ENCODE measurements at regions not wholly inside any gene's neighbourhood (a gene's known extent, or its start where the extent isn't known, plus 50 kb on each side); places are given as distances from the start of the nearest gene placed in this dataset.

- H3K9me2 ChIP-seq (ENCODE audit: insufficient read depth, low read length) = no peaks in the 10 kb centered on the region
- H2AFZ ChIP-seq (ENCODE audit: low read depth, low read length) = no peak overlapping the region
- H4K20me1 ChIP-seq (ENCODE audit: insufficient read depth) = no peaks in the 10 kb centered on the region
- no peaks in the 10 kb centered on the region for H3K79me2 ChIP-seq (replicated peaks; ENCODE audit: insufficient read depth, low read length)
- no peaks in the 10 kb centered on the region for H3K9me3 ChIP-seq (ENCODE audit: low read length)
- no peaks in the 10 kb centered on the region for H3K36me3 ChIP-seq (ENCODE audit: insufficient read depth, low read length)
- no peak overlapping the region for H3K27ac ChIP-seq (ENCODE audit: low read length)
- no peak overlapping the region for H3K9ac ChIP-seq (ENCODE audit: low read length)
- no peak overlapping the region for H3K4me2 ChIP-seq (ENCODE audit: low read length)
- H3K27me3 ChIP-seq (ENCODE audit: insufficient read depth, low read depth, low read length) = no peaks in the 10 kb centered on the region
- H3K4me3 ChIP-seq (ENCODE audit: low read length) = no peak overlapping the region
- TF ChIP-seq REST (IDR thresholded peaks at IDR 0.05; ENCODE audit: borderline replicate concordance) = no peak
- no peak for TF ChIP-seq SMC3 (conservative IDR thresholded peaks at IDR 0.05; ENCODE audit: poor library complexity)
- TF ChIP-seq TAF1 (IDR thresholded peaks at IDR 0.05; ENCODE audit: low read depth) = no peak
- no peak for TF ChIP-seq MXI1 (conservative IDR thresholded peaks at IDR 0.05; ENCODE audit: poor library complexity, severe bottlenecking)
- TF ChIP-seq POLR2AphosphoS5 (IDR thresholded peaks at IDR 0.05) = no peak
- TF ChIP-seq RAD21 (conservative IDR thresholded peaks at IDR 0.05) = no peak
- TF ChIP-seq, protein P1, sequence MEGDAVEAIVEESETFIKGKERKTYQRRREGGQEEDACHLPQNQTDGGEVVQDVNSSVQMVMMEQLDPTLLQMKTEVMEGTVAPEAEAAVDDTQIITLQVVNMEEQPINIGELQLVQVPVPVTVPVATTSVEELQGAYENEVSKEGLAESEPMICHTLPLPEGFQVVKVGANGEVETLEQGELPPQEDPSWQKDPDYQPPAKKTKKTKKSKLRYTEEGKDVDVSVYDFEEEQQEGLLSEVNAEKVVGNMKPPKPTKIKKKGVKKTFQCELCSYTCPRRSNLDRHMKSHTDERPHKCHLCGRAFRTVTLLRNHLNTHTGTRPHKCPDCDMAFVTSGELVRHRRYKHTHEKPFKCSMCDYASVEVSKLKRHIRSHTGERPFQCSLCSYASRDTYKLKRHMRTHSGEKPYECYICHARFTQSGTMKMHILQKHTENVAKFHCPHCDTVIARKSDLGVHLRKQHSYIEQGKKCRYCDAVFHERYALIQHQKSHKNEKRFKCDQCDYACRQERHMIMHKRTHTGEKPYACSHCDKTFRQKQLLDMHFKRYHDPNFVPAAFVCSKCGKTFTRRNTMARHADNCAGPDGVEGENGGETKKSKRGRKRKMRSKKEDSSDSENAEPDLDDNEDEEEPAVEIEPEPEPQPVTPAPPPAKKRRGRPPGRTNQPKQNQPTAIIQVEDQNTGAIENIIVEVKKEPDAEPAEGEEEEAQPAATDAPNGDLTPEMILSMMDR (IDR thresholded peaks at IDR 0.05; ENCODE audit: poor library complexity, severe bottlenecking) = no peak
- no peak for TF ChIP-seq EZH2 (IDR thresholded peaks at IDR 0.05; ENCODE audit: borderline replicate concordance, insufficient read depth, low read length, poor library complexity, severe bottlenecking)
- TF ChIP-seq EP300 (conservative IDR thresholded peaks at IDR 0.05; ENCODE audit: poor library complexity, severe bottlenecking) = no peak
- no peaks in the 10 kb centered on the region for H3F3A ChIP-seq (ENCODE audit: insufficient read depth, low read length, poor library complexity, severe bottlenecking)
Observed at GRCh38 chr14:27958757-27959156, 807.8 kb upstream of the FOXG1 start.

DNA sequence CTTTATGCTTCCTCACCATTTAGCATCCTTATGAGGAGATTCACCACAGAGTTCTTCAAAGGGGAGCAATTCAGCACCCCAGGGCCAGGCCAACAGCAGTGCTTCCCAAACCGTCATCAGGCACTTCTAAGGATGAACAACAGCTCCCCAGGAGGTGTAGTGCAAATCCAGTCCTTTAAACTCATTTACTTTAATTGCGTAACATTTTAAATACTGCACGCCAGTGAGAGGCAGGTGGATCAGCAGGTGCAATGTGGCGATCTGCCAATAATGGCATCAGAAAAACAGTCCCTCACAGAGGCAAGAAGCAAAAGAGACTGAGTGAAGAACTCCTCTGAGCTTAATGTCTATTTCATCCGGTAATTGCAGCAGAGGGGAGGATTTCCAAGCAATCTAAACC is 770.9 kb upstream of the FOXG1 start:
- Histone ChIP-seq H3K4me2 (ENCODE audit: low read length) (no peak overlapping the region), H3K9me2 (ENCODE audit: insufficient read depth, low read length) (no peaks in the 10 kb centered on the region), H3K9ac (ENCODE audit: low read length) (no peak overlapping the region), H3K79me2 (replicated peaks; ENCODE audit: insufficient read depth, low read length) (no peaks in the 10 kb centered on the region), H4K20me1 (ENCODE audit: insufficient read depth) (no peaks in the 10 kb centered on the region), H2AFZ (ENCODE audit: low read depth, low read length) (no peak overlapping the region), H3F3A (ENCODE audit: insufficient read depth, low read length, poor library complexity, severe bottlenecking) (peaks cover 3% of the 10 kb centered on the region), H3K36me3 (ENCODE audit: insufficient read depth, low read length) (no peaks in the 10 kb centered on the region), H3K4me3 (ENCODE audit: low read length) (peak overlapping the region; percentile 30), H3K27ac (ENCODE audit: low read length) (peak overlapping the region; percentile 4), H3K9me3 (ENCODE audit: low read length) (no peaks in the 10 kb centered on the region), H3K27me3 (ENCODE audit: insufficient read depth, low read depth, low read length) (no peaks in the 10 kb centered on the region)
- TF ChIP-seq, protein P1 (IDR thresholded peaks at IDR 0.05; ENCODE audit: poor library complexity, severe bottlenecking) = no peak
- TF ChIP-seq EP300 (conservative IDR thresholded peaks at IDR 0.05; ENCODE audit: poor library complexity, severe bottlenecking) = no peak
- TF ChIP-seq TAF1 (IDR thresholded peaks at IDR 0.05; ENCODE audit: low read depth) = no peak
- peak; percentile 64 for TF ChIP-seq POLR2AphosphoS5 (IDR thresholded peaks at IDR 0.05)
- TF ChIP-seq SMC3 (conservative IDR thresholded peaks at IDR 0.05; ENCODE audit: poor library complexity) = no peak
- TF ChIP-seq RAD21 (conservative IDR thresholded peaks at IDR 0.05) = peak; percentile 24
- TF ChIP-seq EZH2 (IDR thresholded peaks at IDR 0.05; ENCODE audit: borderline replicate concordance, insufficient read depth, low read length, poor library complexity, severe bottlenecking) = no peak
- TF ChIP-seq MXI1 (conservative IDR thresholded peaks at IDR 0.05; ENCODE audit: poor library complexity, severe bottlenecking) = no peak
- TF ChIP-seq REST (IDR thresholded peaks at IDR 0.05; ENCODE audit: borderline replicate concordance) = no peak
